ENCODE measurements at regions not wholly inside any gene's neighbourhood (a gene's known extent, or its start where the extent isn't known, plus 50 kb on each side); places are given as distances from the start of the nearest gene placed in this dataset.

- TF ChIP-seq REST (tag by site-specific recombination; IDR thresholded peaks at IDR 0.05) (no peak), FEZF1 (tag by site-specific recombination; IDR thresholded peaks at IDR 0.05) (no peak), ZNF610 (tag by site-specific recombination; IDR thresholded peaks at IDR 0.05; ENCODE audit: borderline replicate concordance) (no peak), GFI1B (tag by site-specific recombination; IDR thresholded peaks at IDR 0.05) (no peak), CTCF (tag by site-specific recombination; IDR thresholded peaks at IDR 0.05) (no peak)
These were observed 134.4 kb upstream of the PTBP2 start for GRCh38 chr1:96587222-96587621.

Measured in HEK293 (cell line).